Skeletal muscle tissue (tissue), 3 donors: ENCODE measurements at regions not wholly inside any gene's neighbourhood (a gene's known extent, or its start where the extent isn't known, plus 50 kb on each side); places are given as distances from the start of the nearest gene placed in this dataset.

Source experiments
- H3K27ac ChIP-seq: one replicate; pipeline ENCODE4 v1.7.0; 2013; ENCODE audit warnings: mild to moderate bottlenecking, low read depth, low read length, inconsistent platforms
- H3K27me3 ChIP-seq, 3 donors: one replicate each; pipeline ENCODE4 v1.7.0; 2013; ENCODE audit warnings: low read length in 3 of 3; ENCODE audit not compliant: control insufficient read depth in 3 of 3, insufficient read depth in 3 of 3
- H3K36me3 ChIP-seq, 3 donors: one replicate each; pipeline ENCODE4 v1.7.0; 2013; ENCODE audit warnings: low read length in 3 of 3; ENCODE audit not compliant: control insufficient read depth in 3 of 3, insufficient read depth in 3 of 3
- H3K4me1 ChIP-seq, 3 donors: one replicate each; pipeline ENCODE4 v1.7.0; 2013; ENCODE audit warnings: low read length in 3 of 3, mild to moderate bottlenecking in 3 of 3; ENCODE audit not compliant: control insufficient read depth in 3 of 3, insufficient read depth in 3 of 3
- H3K4me3 ChIP-seq, 3 donors: one replicate each; pipeline ENCODE4 v1.7.0; 2013; ENCODE audit warnings: low read length in 3 of 3
- H3K9ac ChIP-seq, 3 donors: one replicate each; pipeline ENCODE4 v1.7.0; 2013; ENCODE audit warnings: low read length in 3 of 3, mild to moderate bottlenecking in 3 of 3, moderate library complexity in 2 of 3, low read depth in 1 of 3
- H3K9me3 ChIP-seq, 3 donors: one replicate each; pipeline ENCODE4 v1.7.0; 2013; ENCODE audit warnings: low read length in 3 of 3; ENCODE audit not compliant: control insufficient read depth in 3 of 3
- donor health status: Osteomylitis.

GRCh38 chr2:111708476-111709180 is 175.4 kb downstream of the ANAPC1 start:
- Histone ChIP-seq H3K36me3 (peaks cover 0 to 2% (median 0%) of the 10 kb centered on the region in 3 donors), H3K4me3 (no peak overlapping the region), H3K9ac (no peak overlapping the region), H3K9me3 (no peaks in the 10 kb centered on the region), H3K27ac (no peak overlapping the region), H3K4me1 (peaks cover 14 to 39% (median 22%) of the 10 kb centered on the region in 3 donors), H3K27me3 (no peaks in the 10 kb centered on the region)

GRCh38 chr2:111709321-111709720 is 174.7 kb downstream of the ANAPC1 start:
- Histone ChIP-seq H3K27me3 (no peaks in the 10 kb centered on the region), H3K36me3 (peaks cover 0 to 2% (median 0%) of the 10 kb centered on the region in 3 donors), H3K4me1 (peaks cover 7 to 32% (median 17%) of the 10 kb centered on the region in 3 donors), H3K9ac (no peak overlapping the region), H3K4me3 (no peak overlapping the region), H3K27ac (no peak overlapping the region), H3K9me3 (no peaks in the 10 kb centered on the region)

- peaks cover 5 to 29% (median 15%) of the 10 kb centered on the region in 3 donors for H3K4me1 ChIP-seq
- no peak overlapping the region for H3K4me3 ChIP-seq
- no peak overlapping the region for H3K27ac ChIP-seq
Observed at GRCh38 chr2:111710085-111710484, 173.9 kb downstream of the ANAPC1 start.

GRCh38 chr2:111710613-111711012 is 173.4 kb downstream of the ANAPC1 start:
- Histone ChIP-seq H3K27ac (no peak overlapping the region), H3K4me3 (no peak overlapping the region), H3K36me3 (peaks cover 0 to 2% (median 0%) of the 10 kb centered on the region in 3 donors), H3K9me3 (no peaks in the 10 kb centered on the region), H3K4me1 (peaks cover 5 to 24% (median 12%) of the 10 kb centered on the region in 3 donors), H3K27me3 (no peaks in the 10 kb centered on the region), H3K9ac (no peak overlapping the region)

More at GRCh38 chr2:111710085-111710484, 173.9 kb downstream of the ANAPC1 start:
- H3K27me3 ChIP-seq, result no peaks in the 10 kb centered on the region
- peaks cover 0 to 2% (median 0%) of the 10 kb centered on the region in 3 donors for H3K36me3 ChIP-seq
- H3K9me3 ChIP-seq, result no peaks in the 10 kb centered on the region
- no peak overlapping the region for H3K9ac ChIP-seq

- H3K27me3 ChIP-seq, result no peaks in the 10 kb centered on the region
- H3K4me3 ChIP-seq, result no peak overlapping the region
- no peak overlapping the region for H3K27ac ChIP-seq
- H3K36me3 ChIP-seq, result peaks cover 0 to 2% (median 0%) of the 10 kb centered on the region in 3 donors
- H3K9ac ChIP-seq, result no peak overlapping the region
- H3K4me1 ChIP-seq, result peaks cover 2 to 17% (median 5%) of the 10 kb centered on the region in 3 donors
- H3K9me3 ChIP-seq, result no peaks in the 10 kb centered on the region
Observed at GRCh38 chr2:111711270-111711669, 172.7 kb downstream of the ANAPC1 start.

GRCh38 chr2:111712361-111712760 is 171.6 kb downstream of the ANAPC1 start:
- Histone ChIP-seq H3K9ac (no peak overlapping the region), H3K4me1 (peaks cover 2 to 10% (median 5%) of the 10 kb centered on the region in 3 donors), H3K27ac (no peak overlapping the region), H3K9me3 (no peaks in the 10 kb centered on the region), H3K4me3 (no peak overlapping the region), H3K36me3 (peaks cover 0 to 2% (median 0%) of the 10 kb centered on the region in 3 donors), H3K27me3 (no peaks in the 10 kb centered on the region)

GRCh38 chr2:111712940-111713515 is 171.0 kb downstream of the ANAPC1 start:
- Histone ChIP-seq H3K9ac (no peak overlapping the region), H3K4me3 (no peak overlapping the region), H3K36me3 (no peaks in the 10 kb centered on the region), H3K27me3 (no peaks in the 10 kb centered on the region), H3K27ac (no peak overlapping the region), H3K9me3 (no peaks in the 10 kb centered on the region), H3K4me1 (peaks cover 2 to 10% (median 5%) of the 10 kb centered on the region in 3 donors)

GRCh38 chr2:111715987-111716904 is 167.7 kb downstream of the ANAPC1 start:
- no peaks in the 10 kb centered on the region for H3K9me3 ChIP-seq

GRCh38 chr2:111716905-111717775 is 166.9 kb downstream of the ANAPC1 start:
- Histone ChIP-seq H3K27ac (no peak overlapping the region), H3K4me3 (no peak overlapping the region), H3K9ac (no peak overlapping the region), H3K4me1 (no peaks in the 10 kb centered on the region), H3K27me3 (no peaks in the 10 kb centered on the region), H3K36me3 (no peaks in the 10 kb centered on the region), H3K9me3 (no peaks in the 10 kb centered on the region)

More at GRCh38 chr2:111715987-111716904, 167.7 kb downstream of the ANAPC1 start:
- no peak overlapping the region for H3K27ac ChIP-seq
- H3K4me1 ChIP-seq, result no peaks in the 10 kb centered on the region
- no peaks in the 10 kb centered on the region for H3K27me3 ChIP-seq
- H3K9ac ChIP-seq, result no peak overlapping the region
- H3K4me3 ChIP-seq, result no peak overlapping the region
- H3K36me3 ChIP-seq, result no peaks in the 10 kb centered on the region
